GM18511 (cell line): ENCODE measurements at regions not wholly inside any gene's neighbourhood (a gene's known extent, or its start where the extent isn't known, plus 50 kb on each side); places are given as distances from the start of the nearest gene placed in this dataset.
A peak's percentile ranks its signal among the peaks of the same experiment; 100 is the strongest.
"Not testable (repeated sequence)": the region's sequence is repeated elsewhere in the genome, so short reads cannot be mapped to it uniquely, and the experiment has no call there.

ENCODE experiments used
- ATAC-seq: cut with Tn5 transposase; IDR thresholded peaks from one replicate; pipeline ENCODE4 v1.9.1; 2021; ENCODE audit warnings: mild to moderate bottlenecking, moderate library complexity; ENCODE audit not compliant: unreplicated experiment

DNA sequence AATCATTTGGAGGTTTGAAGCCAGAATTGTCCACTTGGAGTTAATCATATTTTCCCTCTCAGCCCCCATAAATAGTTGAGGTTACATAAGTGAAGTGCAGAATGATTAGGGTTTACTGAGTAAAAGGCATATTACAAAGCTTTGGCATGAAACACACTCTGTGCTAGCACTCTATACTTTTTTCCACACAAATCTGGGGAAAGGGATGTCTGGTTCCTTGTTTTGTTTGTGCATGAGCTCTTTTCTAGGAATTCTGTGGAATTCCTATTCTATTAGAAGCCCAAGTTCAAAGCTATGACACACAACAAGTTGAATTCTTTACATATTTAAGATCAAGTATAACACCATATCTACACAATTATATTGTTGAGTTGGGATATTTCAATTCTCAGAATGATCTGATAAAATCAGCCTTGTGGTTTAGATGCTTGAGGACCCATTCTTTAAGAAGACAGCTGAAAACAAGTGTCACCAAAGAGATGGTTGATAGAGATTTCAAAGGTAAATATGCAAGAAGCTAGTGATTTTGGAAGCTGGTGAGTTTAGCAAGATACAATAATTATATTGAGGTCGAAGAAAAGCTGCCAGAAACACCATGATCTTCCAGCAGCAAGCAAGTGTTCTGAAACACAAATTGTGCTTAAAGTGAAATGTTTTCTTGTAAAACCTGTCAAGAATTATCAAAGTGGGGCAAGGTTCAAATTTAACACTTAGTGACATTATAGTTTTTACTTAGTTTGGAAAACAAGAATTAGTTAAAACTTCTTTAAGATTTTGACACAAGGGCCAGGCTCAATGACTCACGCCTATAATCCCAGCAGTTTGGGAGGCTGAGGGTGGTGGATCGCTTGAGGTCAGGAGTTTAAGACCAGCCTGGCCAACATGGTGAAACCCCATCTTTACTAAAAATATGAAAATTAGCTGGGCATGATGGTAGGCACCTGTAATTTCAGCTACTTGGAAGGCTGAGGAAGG is 122.6 kb downstream of the INHBA start:
- ATAC-seq, result no peak

DNA sequence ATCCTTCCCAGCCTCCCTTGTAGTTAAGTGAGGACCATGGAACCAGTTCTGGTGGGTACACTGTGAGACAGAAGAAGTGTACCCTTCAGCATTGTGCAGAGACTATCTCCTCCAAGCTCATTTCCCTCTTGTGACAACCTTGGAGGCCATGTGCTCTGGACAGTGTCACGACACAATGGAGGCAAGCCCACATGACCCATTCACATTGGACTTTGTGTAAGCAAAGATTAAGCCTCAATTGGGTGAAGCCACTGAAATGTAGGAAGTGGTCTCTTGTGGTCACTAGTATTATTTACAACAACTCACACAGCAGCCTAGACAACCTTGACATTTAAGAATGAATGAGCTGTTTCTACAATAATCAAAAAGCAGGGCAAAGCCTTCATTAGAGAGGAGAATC is 124.2 kb downstream of the INHBA start:
- ATAC-seq, result no peak

- no peak for ATAC-seq
Measured at GRCh38 chr7:41576166-41576565, 126.7 kb downstream of the INHBA start.

DNA sequence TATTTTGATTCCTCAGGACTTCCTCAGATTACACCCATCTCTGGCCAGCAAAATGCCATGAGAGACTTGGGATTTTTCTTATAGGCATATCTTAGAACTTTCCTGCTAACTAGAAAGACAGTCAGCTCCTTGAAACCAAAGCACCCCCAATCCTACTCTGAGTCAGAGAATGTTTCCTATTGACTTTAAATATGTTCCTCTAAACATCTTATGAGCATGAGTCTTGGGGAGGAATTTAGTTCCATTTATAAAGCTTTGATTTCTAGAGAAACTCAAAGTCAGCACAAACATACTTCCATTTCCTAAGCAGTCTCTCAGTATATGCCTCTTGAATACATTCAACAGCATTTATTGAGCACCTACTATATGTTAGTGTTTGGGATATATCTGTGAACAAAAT is 128.5 kb downstream of the INHBA start:
- ATAC-seq, result no peak

GRCh38 chr7:41573862-41574261 is 129.0 kb downstream of the INHBA start:
- no peak for ATAC-seq

DNA sequence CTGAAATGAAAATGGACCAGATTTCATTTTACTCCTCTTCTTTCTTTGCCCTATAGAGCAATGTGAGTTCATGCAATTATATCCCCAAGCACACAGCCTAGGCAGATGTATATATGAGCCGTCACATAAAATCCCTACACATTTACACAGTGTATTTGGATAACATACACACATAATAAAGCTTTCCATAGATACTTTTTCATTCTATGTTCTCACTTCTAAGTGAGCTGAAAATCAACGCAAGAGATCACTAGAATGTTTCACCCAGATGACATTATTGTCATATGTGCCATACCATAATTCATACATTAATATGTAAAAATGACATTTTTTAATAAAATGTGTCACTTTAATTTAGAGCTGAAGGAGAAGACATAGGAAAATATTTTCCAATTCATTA is 129.4 kb downstream of the INHBA start:
- no peak for ATAC-seq

- ATAC-seq, result no peak
Measured at GRCh38 chr7:41573015-41573414, 129.9 kb downstream of the INHBA start.

DNA sequence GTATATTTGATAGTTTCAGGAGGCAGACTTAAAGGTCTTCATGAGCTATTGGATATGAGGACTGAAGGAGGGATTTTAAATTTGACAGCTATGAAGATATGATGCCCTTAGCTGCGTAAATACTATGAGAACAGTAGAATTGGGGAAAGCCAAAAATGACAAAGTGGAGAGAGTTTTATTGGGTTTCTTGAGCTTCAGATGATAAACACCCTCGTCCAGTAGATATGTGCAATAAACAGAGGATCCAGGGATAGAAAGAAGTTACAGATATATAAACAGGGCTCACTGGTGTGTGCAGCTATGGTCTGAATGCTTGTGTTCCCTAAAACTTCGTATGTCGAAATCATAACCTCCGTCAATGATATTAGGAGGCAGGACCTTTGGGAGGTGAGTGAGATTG is 131.3 kb downstream of the INHBA start:
- ATAC-seq, result no peak

DNA sequence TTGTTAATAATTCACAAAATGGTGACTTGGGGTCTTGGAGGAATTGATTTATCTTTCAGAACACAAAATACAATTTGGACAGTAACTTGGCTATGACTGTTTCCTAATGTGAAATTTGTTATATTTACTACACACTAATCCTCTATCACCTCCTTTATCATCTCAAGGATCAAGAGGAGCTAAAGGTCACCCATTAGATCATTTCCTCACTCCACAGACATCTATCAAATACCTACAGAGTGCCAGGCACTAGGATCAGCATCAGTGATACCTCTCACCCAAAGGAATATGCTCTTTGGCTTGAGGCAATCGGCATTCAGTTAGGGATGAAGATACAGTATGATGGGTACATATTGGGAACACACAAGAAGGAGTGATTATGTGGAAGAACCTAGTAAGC is 132.1 kb downstream of the INHBA start:
- no peak for ATAC-seq

DNA sequence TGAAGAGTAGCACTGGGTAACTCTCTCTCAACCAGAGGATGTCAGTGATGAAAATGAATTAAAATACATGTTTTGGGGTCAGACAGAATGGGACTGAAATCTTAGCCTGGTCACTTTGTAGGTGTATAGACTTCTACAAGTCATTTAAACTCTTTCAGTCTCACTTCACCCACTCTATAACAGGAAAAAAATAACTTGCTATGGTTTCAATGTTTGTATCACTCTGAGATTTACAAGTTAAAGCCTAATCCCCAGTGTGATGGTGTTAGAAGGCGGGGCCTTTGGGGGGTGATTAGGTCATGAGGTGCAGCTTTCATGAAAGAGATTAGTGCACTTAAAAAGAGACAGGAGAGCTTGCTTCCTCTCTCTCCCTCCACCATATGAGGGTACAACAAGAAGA is 134.8 kb downstream of the INHBA start:
- peak; percentile 70 for ATAC-seq

- ATAC-seq, result no peak
Measured at GRCh38 chr7:41567731-41568114, 135.2 kb downstream of the INHBA start.

GRCh38 chr7:41567031-41567730 is 135.7 kb downstream of the INHBA start:
- ATAC-seq, result no peak

DNA sequence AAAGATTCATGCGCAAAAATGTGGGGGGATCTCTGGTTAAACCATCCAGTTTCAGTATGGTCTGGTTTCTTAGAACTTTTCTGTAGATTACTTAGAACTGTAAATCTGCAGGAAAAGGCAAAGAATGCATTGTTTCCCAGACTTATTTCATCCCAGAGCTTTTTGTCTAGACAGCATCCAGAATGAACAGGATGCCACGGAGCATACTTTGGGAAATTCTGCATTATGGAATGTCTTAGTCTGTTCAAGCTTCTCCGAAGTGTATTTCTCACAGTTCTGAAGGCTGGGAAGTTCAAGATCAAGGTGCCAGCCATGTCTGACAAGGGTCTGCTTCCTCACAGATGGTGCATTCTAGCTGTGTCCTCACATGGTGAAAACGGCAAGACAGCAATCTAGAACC is 136.3 kb downstream of the INHBA start:
- ATAC-seq, result no peak

- no peak for ATAC-seq
Measured at GRCh38 chr7:41565655-41566054, 137.2 kb downstream of the INHBA start.

DNA sequence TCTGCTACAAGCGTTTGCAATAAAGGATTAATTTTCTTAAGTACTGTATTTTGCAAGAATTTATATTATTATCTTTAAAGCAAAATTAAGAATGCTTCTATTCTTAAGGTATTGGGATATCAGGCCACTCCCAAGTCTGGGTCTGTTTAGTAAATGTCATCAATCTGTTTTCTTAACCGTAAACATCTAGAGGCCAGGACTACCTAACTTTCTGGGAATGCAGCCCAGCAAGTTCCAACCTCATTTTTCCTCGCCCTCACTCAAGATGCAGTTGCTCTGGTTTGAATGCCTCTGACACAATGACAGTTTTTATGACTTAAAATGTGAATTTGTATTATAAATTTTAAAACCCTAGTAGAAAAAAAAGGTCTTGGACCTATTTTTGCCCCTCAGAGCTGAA is 143.5 kb downstream of the INHBA start:
- no peak for ATAC-seq

- no peak for ATAC-seq
Measured at GRCh38 chr7:41554481-41554880, 148.4 kb downstream of the INHBA start.

DNA sequence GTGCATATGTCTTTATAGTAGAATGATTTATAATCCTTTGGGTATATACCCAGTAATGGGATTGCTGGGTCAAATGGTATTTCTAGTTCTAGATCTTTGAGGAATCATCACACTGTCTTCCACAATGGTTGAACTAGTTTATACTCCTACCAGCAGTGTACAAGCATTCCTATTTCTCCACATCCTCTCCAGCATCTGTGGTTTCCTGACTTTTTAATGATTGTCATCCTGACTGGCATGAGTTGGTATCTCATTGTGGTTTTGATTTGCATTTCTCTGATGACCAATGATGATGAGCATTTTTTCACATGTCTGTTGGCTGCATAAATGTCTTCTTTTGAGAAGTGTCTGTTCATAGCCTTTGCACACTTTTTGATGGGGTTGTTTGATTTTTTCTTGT is 152.8 kb downstream of the INHBA start:
- ATAC-seq, result not testable (repeated sequence)

- no peak for ATAC-seq
Measured at GRCh38 chr7:41544241-41544640, 158.6 kb downstream of the INHBA start.

DNA sequence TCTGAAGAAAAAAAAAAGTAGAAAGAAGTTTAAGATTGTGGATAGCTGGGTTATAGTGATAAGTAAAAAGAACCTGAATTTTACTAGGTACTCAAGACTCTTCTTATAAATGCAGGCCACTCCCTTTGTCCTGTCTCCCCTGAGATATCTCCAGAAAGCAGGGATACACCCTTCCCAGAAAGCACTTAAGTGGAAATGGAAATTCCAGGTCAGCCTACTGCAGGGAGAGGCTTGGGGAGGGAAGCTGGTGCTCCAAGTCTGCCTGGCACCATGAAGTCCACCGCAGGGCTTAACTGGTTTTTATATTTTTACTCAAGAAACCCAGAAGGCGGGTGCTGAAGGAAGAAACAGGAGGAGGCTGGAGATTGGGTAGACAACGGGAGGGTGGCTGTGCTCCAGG is 162.3 kb downstream of the INHBA start:
- ATAC-seq, result no peak

- ATAC-seq, result no peak
Measured at GRCh38 chr7:41538810-41539724, 163.8 kb downstream of the INHBA start.
